SK-N-SH (cell line): ENCODE measurements at regions not wholly inside any gene's neighbourhood (a gene's known extent, or its start where the extent isn't known, plus 50 kb on each side); places are given as distances from the start of the nearest gene placed in this dataset.

ENCODE experiments used
- CTCF ChIA-PET: fragments of 300-600, 350-600 bp; formaldehyde crosslinking; extraction: SDS; loops from one replicate; lab custom pipeline; 2021; lab: Yijun Ruan, JAX
- POLR2A ChIA-PET: fragments of 350-600 bp; sonication (Branson Sonifier 250); formaldehyde crosslinking; extraction: SDS; loops from one replicate; lab custom pipeline; 2020; ENCODE audit warnings: antibody characterized with exemption, inconsistent platforms; lab: Yijun Ruan, JAX
- DNase-seq: peaks from one replicate; pipeline ENCODE4 v3.0.0; 2012
- H2AFZ ChIP-seq: fragments of 200-600 bp; sonication (generic); 2 replicates; pipeline ENCODE4 v1.8.1; 2016; ENCODE audit warnings: antibody characterized with exemption, mild to moderate bottlenecking, low read depth
- H3F3A ChIP-seq: fragments of 200-600 bp; sonication (generic); replicated peaks from 2 replicates; pipeline ENCODE3; 2016; ENCODE audit warnings: antibody characterized with exemption, mild to moderate bottlenecking; ENCODE audit not compliant: insufficient read depth
- H3K27ac ChIP-seq, 2 experiments: fragments of 200-500 bp in 1 of 2; fragments of 200-600 bp in 1 of 2; sonication (Bioruptor generic) in 1 of 2; sonication (generic), shearing (Covaris generic) in 1 of 2; 2 replicates each; pipeline versions ENCODE4 v1.5.1 to v1.6.1; 2014 to 2016; ENCODE audit warnings: low read depth in 2 of 2, inconsistent platforms in 1 of 2, low read length in 1 of 2, mild to moderate bottlenecking in 1 of 2, mixed read lengths in 1 of 2
- H3K27me3 ChIP-seq: fragments of 200-600 bp; sonication (generic), shearing (Covaris generic); 2 replicates; pipeline ENCODE4 v1.6.1; 2016; ENCODE audit warnings: mixed run types; ENCODE audit not compliant: insufficient read depth
- H3K36me3 ChIP-seq, 2 experiments: fragments of 200-500 bp in 1 of 2; fragments of 200-600 bp in 1 of 2; sonication (Bioruptor generic) in 1 of 2; sonication (generic) in 1 of 2; replicated peaks in 1 of 2; 2 replicates each; pipeline versions ENCODE3 to v1.5.1; 2014 to 2016; ENCODE audit warnings: low read length in 1 of 2, mild to moderate bottlenecking in 1 of 2; ENCODE audit not compliant: insufficient read depth in 2 of 2, control insufficient read depth in 1 of 2
- H3K4me1 ChIP-seq, 2 experiments: fragments of 200-500 bp in 1 of 2; fragments of 200-600 bp in 1 of 2; sonication (Bioruptor generic) in 1 of 2; sonication (generic), shearing (Covaris generic) in 1 of 2; 2 replicates each; pipeline versions ENCODE4 v1.5.1 to v1.6.1; 2014 to 2016; ENCODE audit warnings: low read depth in 1 of 2, low read length in 1 of 2, mixed run types in 1 of 2; ENCODE audit not compliant: insufficient read depth in 2 of 2, control insufficient read depth in 1 of 2
- H3K4me2 ChIP-seq: fragments of 200-600 bp; sonication (generic), shearing (Covaris generic); 2 replicates; pipeline ENCODE4 v1.6.1; 2017; ENCODE audit warnings: mixed run types
- H3K4me3 ChIP-seq, 2 experiments: fragments of 200-500 bp in 1 of 2; fragments of 200-600 bp in 1 of 2; sonication (Bioruptor generic) in 1 of 2; sonication (generic), shearing (Covaris generic) in 1 of 2; 2 replicates each; pipeline versions ENCODE4 v1.5.1 to v1.8.1; 2014 to 2016; ENCODE audit warnings: low read depth in 2 of 2, inconsistent platforms in 1 of 2, low read length in 1 of 2, mild to moderate bottlenecking in 1 of 2, mixed read lengths in 1 of 2, moderate library complexity in 1 of 2
- H3K79me2 ChIP-seq: fragments of 200-600 bp; sonication (generic); 2 replicates; pipeline ENCODE4 v1.8.1; 2017; ENCODE audit warnings: mild to moderate bottlenecking; ENCODE audit not compliant: insufficient read depth
- H3K9ac ChIP-seq: fragments of 200-600 bp; sonication (generic); 2 replicates; pipeline ENCODE4 v1.6.1; 2017; ENCODE audit warnings: mixed run types
- H3K9me2 ChIP-seq: fragments of 200-600 bp; sonication (generic); 2 replicates; pipeline ENCODE4 v1.6.1; 2017; ENCODE audit warnings: mixed run types
- H3K9me3 ChIP-seq: fragments of 200-600 bp; sonication (generic); 2 replicates; pipeline ENCODE4 v1.6.1; 2017; ENCODE audit warnings: mixed run types, mild to moderate bottlenecking, moderate library complexity
- H4K20me1 ChIP-seq: fragments of 200-600 bp; sonication (generic); 2 replicates; pipeline ENCODE4 v1.6.1; 2017; ENCODE audit warnings: mild to moderate bottlenecking, mixed run types; ENCODE audit not compliant: insufficient read depth
- CHD2 ChIP-seq: fragments of 150-350 bp; IDR thresholded peaks from 2 replicates; pipeline ENCODE4 v1.6.1; 2018; ENCODE audit warnings: low read length; ENCODE audit not compliant: partially characterized antibody
- ELF1 ChIP-seq: IDR thresholded peaks from 2 replicates; pipeline ENCODE4 v1.4.0; 2012
- EZH2phosphoT487 ChIP-seq: fragments of 200-600 bp; sonication (generic); IDR thresholded peaks from 2 replicates; pipeline ENCODE4 v1.6.1; 2017; ENCODE audit warnings: low read depth, mixed run types, mild to moderate bottlenecking, antibody characterized with exemption, moderate library complexity, borderline replicate concordance
- FOSL2 ChIP-seq: IDR thresholded peaks from 2 replicates; pipeline ENCODE4 v1.4.0; 2012; ENCODE audit warnings: low read depth, mild to moderate bottlenecking, moderate library complexity, borderline replicate concordance
- GABPA ChIP-seq: IDR thresholded peaks from 2 replicates; pipeline ENCODE4 v1.4.0; 2012; ENCODE audit warnings: low read depth, mild to moderate bottlenecking
- GATA2 ChIP-seq: sonication (generic); formaldehyde crosslinking; IDR thresholded peaks from 2 replicates; pipeline ENCODE4 v1.5.0; 2020; ENCODE audit warnings: mild to moderate bottlenecking, missing genetic modification reagents
- IRF3 ChIP-seq: fragments of 150-350 bp; IDR thresholded peaks from 2 replicates; pipeline ENCODE4 v1.6.1; 2016; ENCODE audit warnings: mild to moderate bottlenecking, low read depth, low read length
- JUND ChIP-seq: IDR thresholded peaks from 2 replicates; pipeline ENCODE4 v1.4.0; 2012
- MXI1 ChIP-seq: IDR thresholded peaks from 2 replicates; pipeline ENCODE4 v1.6.1; 2012; ENCODE audit warnings: mild to moderate bottlenecking, low read depth, low read length, improper control_type of control experiment
- NRF1 ChIP-seq: IDR thresholded peaks from 2 replicates; pipeline ENCODE4 v1.6.1; 2012; ENCODE audit warnings: low read depth, mild to moderate bottlenecking, low read length
- SIN3A ChIP-seq: IDR thresholded peaks from 2 replicates; pipeline ENCODE4 v1.6.1; 2012; ENCODE audit warnings: low read depth, mild to moderate bottlenecking, low read length, moderate library complexity, borderline replicate concordance
- TAF1 ChIP-seq: IDR thresholded peaks from 2 replicates; pipeline ENCODE4 v1.6.1; 2012; ENCODE audit warnings: low read depth, mild to moderate bottlenecking, low read length, moderate library complexity, borderline replicate concordance
- TEAD4 ChIP-seq: IDR thresholded peaks from 2 replicates; pipeline ENCODE4 v1.4.0; 2012; ENCODE audit warnings: mild to moderate bottlenecking, borderline replicate concordance; ENCODE audit not compliant: insufficient read depth
- YY1 ChIP-seq: IDR thresholded peaks from 2 replicates; pipeline ENCODE4 v1.4.0; 2012; ENCODE audit warnings: low read depth, mild to moderate bottlenecking
- ZBTB33 ChIP-seq: IDR thresholded peaks from 2 replicates; pipeline ENCODE4 v1.4.0; 2012; ENCODE audit warnings: low read depth, borderline replicate concordance
- WGBS: methylation state at CpG from one replicate; pipeline ENCODE4 v1.1.6; 2017; ENCODE audit warnings: low lambda C conversion rate; 5-methylcytosine and 5-hydroxymethylcytosine counted together

GRCh38 chr10:130259380-130259779 is 123.2 kb downstream of the GLRX3 start:
- H3K4me1 ChIP-seq: no peaks in the 10 kb centered on the region
- no peaks in the 10 kb centered on the region for H3K27me3 ChIP-seq
- no peak overlapping the region for H2AFZ ChIP-seq
- no peak overlapping the region for H3K9ac ChIP-seq
- no peaks in the 10 kb centered on the region for H3K9me2 ChIP-seq
- H3K36me3 ChIP-seq: no peaks in the 10 kb centered on the region
- no peaks in the 10 kb centered on the region for H3K79me2 ChIP-seq
- DNase-seq: no peak
- H3K9me3 ChIP-seq: no peaks in the 10 kb centered on the region
- H4K20me1 ChIP-seq: no peaks in the 10 kb centered on the region
- H3F3A ChIP-seq: no peaks in the 10 kb centered on the region
- no peak overlapping the region for H3K4me3 ChIP-seq
- no peak for TF ChIP-seq NRF1
- WGBS: 2% methylated on average over 6 of the region's 6 CpGs
- H3K27ac ChIP-seq: no peak overlapping the region
- ChIA-PET CTCF (interaction anchor here (0.5 kb wide), 1 partner anchor 1726 kb away, joined by 3 read pairs; no protein-coding TSS in a partner anchor), POLR2A (no interaction called here)
- no peak overlapping the region for H3K4me2 ChIP-seq

GRCh38 chr10:130261306-130261705 is 125.1 kb downstream of the GLRX3 start:
- Histone ChIP-seq H3K27me3 (no peaks in the 10 kb centered on the region), H4K20me1 (no peaks in the 10 kb centered on the region), H3K9me2 (no peaks in the 10 kb centered on the region), H3K4me1 (no peaks in the 10 kb centered on the region), H3K36me3 (no peaks in the 10 kb centered on the region), H3K9me3 (no peaks in the 10 kb centered on the region), H3K27ac (no peak overlapping the region), H3F3A (no peaks in the 10 kb centered on the region), H2AFZ (no peak overlapping the region), H3K9ac (no peak overlapping the region), H3K4me2 (no peak overlapping the region), H3K4me3 (no peak overlapping the region), H3K79me2 (no peaks in the 10 kb centered on the region)
- no peak for TF ChIP-seq MXI1
- no peak for TF ChIP-seq IRF3
- no peak for TF ChIP-seq ELF1
- no peak for TF ChIP-seq CHD2
- no peak for TF ChIP-seq FOSL2
- no peak for TF ChIP-seq YY1
- no peak for TF ChIP-seq GATA2
- TF ChIP-seq ZBTB33: no peak
- no peak for TF ChIP-seq SIN3A
- TF ChIP-seq EZH2phosphoT487: no peak
- no peak for TF ChIP-seq JUND
- TF ChIP-seq TAF1: no peak
- no peak for TF ChIP-seq GABPA
- no peak for TF ChIP-seq TEAD4
- POLR2A ChIA-PET: no interaction called here
- no peak for DNase-seq
- CTCF ChIA-PET: no interaction called here
- 35% methylated on average over 4 of the region's 5 CpGs for WGBS
